HG03469 (cell line): ENCODE measurements at regions not wholly inside any gene's neighbourhood (a gene's known extent, or its start where the extent isn't known, plus 50 kb on each side); places are given as distances from the start of the nearest gene placed in this dataset.

Experiments used
- ATAC-seq: cut with Tn5 transposase; IDR thresholded peaks from one replicate; pipeline ENCODE4 v1.9.1; 2021; ENCODE audit warnings: mild to moderate bottlenecking, moderate library complexity, moderate number of reproducible peaks; ENCODE audit not compliant: unreplicated experiment

DNA sequence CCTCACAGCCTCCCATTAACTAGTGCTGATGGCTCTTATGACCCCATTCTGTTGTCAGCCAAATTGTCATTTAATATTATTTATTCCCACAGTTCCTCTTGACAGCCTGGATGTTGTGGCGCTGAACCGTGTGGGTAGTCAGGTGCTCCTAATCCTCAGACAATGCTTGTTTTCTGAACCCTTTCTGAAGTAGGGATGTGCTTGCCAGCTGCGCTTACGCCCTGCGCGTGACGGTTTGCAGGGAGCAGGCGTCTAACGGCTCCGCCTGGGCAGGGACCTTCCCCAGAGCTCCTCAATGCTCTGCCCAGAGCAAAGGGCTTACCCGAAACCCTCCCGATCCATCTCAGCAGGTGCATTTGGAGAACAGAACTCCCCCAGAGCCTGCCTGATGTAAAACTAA is 358.2 kb upstream of the MYT1L start:
- ATAC-seq, result no peak

- ATAC-seq, result no peak
Observed at GRCh38 chr2:2688254-2688653, 357.2 kb upstream of the MYT1L start.

GRCh38 chr2:2687745-2688144 is 356.7 kb upstream of the MYT1L start:
- no peak for ATAC-seq

- ATAC-seq, result no peak
Observed at GRCh38 chr2:2686222-2686621, 355.1 kb upstream of the MYT1L start.

- ATAC-seq, result no peak
Observed at GRCh38 chr2:2683606-2684224, 352.6 kb upstream of the MYT1L start.

DNA sequence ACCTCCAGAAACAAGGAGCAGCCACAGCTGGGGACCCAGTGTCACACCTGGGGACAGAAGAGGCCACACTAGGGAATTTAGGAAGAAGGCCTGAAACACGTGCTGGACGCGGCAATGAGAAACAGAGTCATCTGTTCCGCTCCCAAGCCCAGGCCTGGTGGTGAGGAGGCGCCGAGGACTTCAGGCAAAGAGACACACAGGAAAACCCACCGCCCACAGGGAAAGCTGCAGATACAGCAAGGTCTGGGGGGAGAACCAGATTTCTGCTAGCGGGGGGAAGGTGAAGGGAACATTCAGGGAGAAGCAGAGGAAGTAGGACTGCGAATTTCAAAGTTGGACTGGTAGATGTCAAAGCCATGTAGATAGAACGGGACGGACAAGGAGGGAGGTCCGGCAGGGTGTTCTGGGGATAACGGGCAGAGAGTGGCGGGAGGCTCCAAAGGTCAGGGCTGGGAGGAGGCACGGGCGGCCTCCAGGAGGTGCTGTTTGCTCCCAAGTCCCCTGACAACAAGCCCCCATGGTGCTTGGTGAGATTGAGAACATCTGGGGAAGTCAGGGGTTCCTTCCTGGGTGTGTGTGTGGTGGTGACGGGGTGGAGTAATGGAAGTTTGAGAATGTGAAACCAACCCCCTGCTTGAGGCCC is 351.7 kb upstream of the MYT1L start:
- ATAC-seq, result no peak

- no peak for ATAC-seq
Observed at GRCh38 chr2:2681711-2682251, 350.7 kb upstream of the MYT1L start.

GRCh38 chr2:2681085-2681484 is 350.0 kb upstream of the MYT1L start:
- no peak for ATAC-seq

DNA sequence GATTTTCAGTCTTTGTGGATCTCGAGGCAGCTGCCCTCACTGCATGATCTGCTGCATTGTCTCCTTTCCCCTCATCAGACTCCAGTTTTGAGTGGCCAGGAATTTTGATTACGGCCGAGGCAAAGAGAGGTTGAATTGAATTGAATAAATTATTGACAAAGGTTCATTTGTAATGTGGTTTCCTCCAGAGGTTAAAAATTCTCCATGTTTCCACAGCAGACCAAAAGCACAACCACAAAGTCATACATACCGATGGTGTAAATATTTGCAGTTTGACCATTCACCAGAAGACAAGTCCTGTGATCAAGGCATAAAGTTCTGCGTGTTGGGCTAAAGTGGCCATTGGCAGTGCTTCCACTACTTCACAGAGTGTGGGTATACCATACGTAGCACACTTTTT is 343.8 kb upstream of the MYT1L start:
- no peak for ATAC-seq

GRCh38 chr2:2673406-2673805 is 342.3 kb upstream of the MYT1L start:
- ATAC-seq, result no peak

DNA sequence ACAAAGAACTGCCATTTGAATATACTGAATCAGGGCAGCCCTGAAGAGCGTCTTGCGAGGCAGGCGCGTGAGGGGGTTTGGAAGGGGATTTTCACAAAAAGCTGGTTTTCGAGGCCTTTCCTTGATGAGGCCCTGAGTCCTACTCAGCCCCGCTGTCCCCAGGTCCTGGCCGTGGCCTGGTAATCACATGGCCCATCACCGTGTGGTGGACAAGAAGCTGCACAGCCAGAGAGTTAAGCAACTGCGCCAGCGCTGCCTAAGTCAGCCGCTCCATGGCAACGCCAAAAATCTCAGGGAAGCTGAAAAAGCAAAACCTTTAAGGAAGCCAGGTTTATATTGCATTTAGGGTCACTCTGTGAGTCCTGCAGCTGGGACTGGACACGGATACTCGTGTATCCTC is 341.2 kb upstream of the MYT1L start:
- ATAC-seq, result no peak

GRCh38 chr2:2671826-2672225 is 340.8 kb upstream of the MYT1L start:
- no peak for ATAC-seq

DNA sequence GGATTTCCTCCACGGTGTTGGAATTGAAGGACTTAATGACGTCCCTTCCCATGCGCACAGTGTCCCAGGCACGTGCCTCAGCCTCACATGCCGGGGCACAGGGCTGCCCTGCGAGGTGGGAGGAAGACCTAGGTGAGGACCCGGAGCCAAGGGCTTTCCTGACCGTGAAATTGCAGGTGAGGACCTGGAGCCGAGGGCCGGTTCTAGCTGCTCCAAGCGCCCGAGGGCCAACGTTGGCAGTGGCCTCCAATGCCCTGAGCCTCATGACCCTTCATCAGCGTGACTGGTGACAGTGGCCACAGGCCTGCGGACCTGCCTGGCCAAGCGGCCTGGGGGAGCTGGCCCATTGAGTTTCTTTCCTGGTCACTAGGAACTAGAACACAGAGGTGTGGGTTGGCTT is 338.2 kb upstream of the MYT1L start:
- ATAC-seq, result no peak

DNA sequence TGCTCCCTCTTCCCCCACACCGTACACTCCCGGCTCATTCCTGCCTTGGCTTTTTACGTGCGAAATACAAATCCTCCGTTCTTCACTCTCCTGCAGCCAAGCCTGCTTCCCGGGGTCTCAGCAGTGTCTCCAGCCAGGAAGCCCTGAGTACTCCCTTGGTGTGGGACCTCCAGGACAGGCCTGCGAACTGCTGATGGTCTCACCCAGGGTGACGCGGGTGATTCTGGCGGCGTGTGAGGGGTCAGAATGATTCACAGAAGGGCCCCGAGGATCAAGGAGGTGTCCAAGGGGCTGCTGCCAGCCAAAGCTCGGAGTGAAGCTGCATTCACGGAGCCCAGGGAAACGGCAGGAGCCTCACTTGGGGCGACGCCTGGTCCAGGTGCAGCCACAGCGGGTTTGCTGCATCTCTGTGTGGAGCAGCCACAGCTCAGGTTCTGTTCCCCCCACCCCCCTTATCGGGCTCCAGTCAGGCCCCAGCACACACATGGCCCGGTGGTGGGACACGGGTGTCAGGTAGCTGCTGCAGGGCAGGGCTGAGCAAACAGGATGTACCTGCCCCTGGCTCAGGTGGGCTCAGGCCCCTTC is 337.7 kb upstream of the MYT1L start:
- no peak for ATAC-seq

GRCh38 chr2:2667690-2668089 is 336.6 kb upstream of the MYT1L start:
- no peak for ATAC-seq

- ATAC-seq, result no peak
Observed at GRCh38 chr2:2665834-2666133, 334.7 kb upstream of the MYT1L start.

DNA sequence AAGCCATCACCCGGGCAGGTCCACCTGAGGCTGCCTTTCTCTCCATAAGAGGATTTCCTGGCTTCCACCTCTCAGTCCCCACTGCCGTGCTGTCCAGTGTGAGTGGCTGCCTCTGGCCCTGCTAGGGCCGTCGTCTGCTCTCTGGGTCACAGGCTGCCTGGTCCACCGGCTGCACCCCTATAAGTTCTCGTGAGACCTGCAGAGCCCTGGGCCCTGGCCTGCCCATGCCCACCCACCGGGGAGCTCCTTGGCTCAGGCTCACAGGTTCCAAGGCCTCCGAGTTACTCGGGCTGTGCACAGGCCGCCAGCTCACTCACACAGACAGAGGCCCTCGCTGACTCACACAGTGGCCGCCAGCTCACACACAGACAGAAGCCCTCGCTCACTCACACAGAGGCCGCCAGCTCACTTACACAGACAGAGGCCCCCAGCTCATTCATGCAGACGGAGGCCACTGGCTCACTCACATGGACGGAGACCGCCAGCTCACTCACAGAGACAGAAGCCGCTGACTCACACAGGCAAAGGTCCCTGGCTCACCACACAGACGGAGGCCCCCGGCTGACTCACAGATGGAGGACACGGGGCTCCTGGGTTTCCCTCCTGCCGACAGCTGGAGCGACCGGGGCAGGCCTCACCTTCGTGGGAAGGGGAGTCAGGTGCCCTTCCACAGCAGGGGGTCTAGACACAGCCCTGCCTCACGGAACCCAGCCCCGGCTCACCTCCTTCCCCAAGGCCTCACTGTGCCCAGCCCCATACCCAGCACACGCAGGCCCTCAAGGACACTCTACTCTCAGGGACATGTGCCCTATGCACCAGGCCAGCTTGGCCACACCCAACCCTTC is 334.1 kb upstream of the MYT1L start:
- ATAC-seq, result no peak

DNA sequence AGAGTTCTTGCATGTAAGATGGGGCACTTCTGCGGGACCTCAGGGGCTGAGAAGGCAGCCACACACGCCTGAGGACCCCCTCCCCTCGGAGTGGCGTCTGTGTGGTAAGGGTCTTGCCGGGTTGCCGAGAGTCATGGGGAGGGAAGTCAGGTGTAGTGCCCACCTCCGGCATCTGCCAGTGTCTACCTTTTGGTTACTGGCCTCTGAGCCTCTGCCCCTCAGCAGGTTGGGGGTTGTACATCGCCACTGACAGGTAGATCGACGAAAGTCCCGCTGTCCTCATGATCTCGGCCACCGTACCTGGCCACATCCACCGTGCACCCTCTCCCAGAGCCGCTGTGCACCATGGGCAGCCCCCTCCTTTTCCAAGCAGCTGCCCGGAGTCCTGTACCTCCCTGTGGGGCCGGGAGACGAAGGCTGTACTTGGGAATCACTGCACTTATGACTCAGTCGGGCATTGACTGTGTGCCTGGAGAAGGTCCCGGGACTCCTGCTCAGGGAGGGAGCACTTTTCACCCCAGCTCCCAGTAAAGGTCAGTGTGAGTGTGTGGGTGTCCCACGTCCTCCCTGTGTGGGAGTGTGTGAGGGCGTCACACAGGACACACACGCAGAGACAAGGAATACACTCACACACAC is 332.4 kb upstream of the MYT1L start:
- ATAC-seq, result no peak

GRCh38 chr2:2662847-2663356 is 331.8 kb upstream of the MYT1L start:
- no peak for ATAC-seq

- no peak for ATAC-seq
Observed at GRCh38 chr2:2662037-2662846, 331.2 kb upstream of the MYT1L start.
